Heart right ventricle (tissue), 16 donors: ENCODE measurements at regions not wholly inside any gene's neighbourhood (a gene's known extent, or its start where the extent isn't known, plus 50 kb on each side); places are given as distances from the start of the nearest gene placed in this dataset.

ENCODE experiments used
- ATAC-seq, 8 donors: fragments of 200-7000 bp; cut with Tn5 transposase; one replicate each; pipeline ENCODE4 v1.9.1; 2020; ENCODE audit warnings: mild to moderate bottlenecking in 8 of 8, moderate library complexity in 8 of 8, moderate number of reproducible peaks in 1 of 8
- DNase-seq, 2 donors: peaks; one replicate each; pipeline ENCODE4 v3.0.0-alpha.2; 2020
- H3K27ac ChIP-seq, 10 donors: fragments of 200-600 bp; sonication (generic) in 2 of 10; one replicate each; pipeline versions ENCODE4 v1.5.0 to v1.8.0; 2020 to 2022; ENCODE audit warnings: mild to moderate bottlenecking in 3 of 10
- H3K27me3 ChIP-seq, 7 donors: fragments of 200-600 bp; one replicate each; pipeline ENCODE4 v1.8.0; 2021 to 2022; ENCODE audit warnings: mild to moderate bottlenecking in 2 of 7
- H3K36me3 ChIP-seq, 9 donors: fragments of 200-600 bp; sonication (generic) in 1 of 9; one replicate each; pipeline versions ENCODE4 v1.5.0 to v1.8.0; 2020 to 2022; ENCODE audit warnings: mild to moderate bottlenecking in 2 of 9
- H3K4me1 ChIP-seq, 9 donors: fragments of 200-600 bp; sonication (generic) in 1 of 9; one replicate each; pipeline versions ENCODE4 v1.5.0 to v1.8.0; 2020 to 2022; ENCODE audit warnings: mild to moderate bottlenecking in 4 of 9
- H3K4me3 ChIP-seq, 10 donors: fragments of 200-600 bp; sonication (generic) in 2 of 10; one replicate each; pipeline versions ENCODE4 v1.5.0 to v1.8.0; 2020 to 2022; ENCODE audit warnings: mild to moderate bottlenecking in 7 of 10, moderate library complexity in 2 of 10
- H3K9me3 ChIP-seq, 11 donors: fragments of 200-600 bp in 10 of 11; sonication (generic) in 2 of 11; one replicate each; pipeline versions ENCODE4 v1.5.0 to v1.8.0; 2013 to 2022; ENCODE audit warnings: mild to moderate bottlenecking in 2 of 11, control low read depth in 1 of 11, moderate library complexity in 1 of 11
- CTCF ChIP-seq, 9 donors: fragments of 200-600 bp; sonication (generic) in 2 of 9; IDR thresholded peaks; one replicate each; pipeline versions ENCODE4 v1.5.0 to v1.8.0; 2021 to 2022; ENCODE audit warnings: antibody characterized with exemption in 9 of 9, mild to moderate bottlenecking in 5 of 9, moderate library complexity in 1 of 9
- WGBS, 2 donors: extraction: QIAGEN DNeasy Blood & Tissue Kit; methylation state at CpG; one replicate each; pipeline ENCODE4 v1.1.7; 2013; ENCODE audit warnings: inconsistent platforms in 1 of 2; 5-methylcytosine and 5-hydroxymethylcytosine counted together
- intact Hi-C, 10 donors: fragments of 100-400 bp; cut with DNase I; formaldehyde crosslinking; loops; one replicate each; pipeline versions ENCODE4 v1.11.1 to v1.14.2; 2022
- donor health status: Arrhythmogenic right ventricular cardiomyopathy.
- donor health status: ischemic (EF 13 %, LVEDD 7.1; RV severe dilation, severe dysfunction).
- donor health status: healthy with polysubstance abuse.
- donor health status: DM: no; HTN: yes; CAD: no.
- donor health status: DM: no; HTN: no; CAD: no.
- donor health status: ischemic (EF 25% LVEDD 6.9; RV normal size, moderate dysfunction).
- donor health status: ischemic (EF 25% LVEDD 5.7; RV mildly dilated, moderate dysfunction).
- donor health status: healthy.
- donor health status: DM: yes; HTN: yes; CAD: no.
- donor health status: Ischemic cardiomyopathy.
- donor health status: ischemic (EF 35%, LVEDD 5.7; RV mildly dilated, moderate dysfunction).
- donor health status: nonischemic (EF 11% LVEDD 7.7; RV severe dilation, severe dysfunction).
- donor health status: DM: yes; HTN: yes; CAD: no.
- donor health status: PGD.
- donor health status: ischemic (EF 29% LVEDD 5.4; RV normal size, mild dysfunction).
- donor health status: nonischemic (EF 23%, LVEDD 6.1; RV moderate dilation, normal function).

GRCh38 chr4:137454767-137455166 lies 77.5 kb downstream of the PCDH18 start:
- no peak for TF ChIP-seq CTCF (IDR thresholded peaks at IDR 0.05)
- H3K27me3 ChIP-seq: no peaks in the 10 kb centered on the region
- H3K36me3 ChIP-seq: no peaks in the 10 kb centered on the region
- intact Hi-C loops: no loop called here
- H3K4me3 ChIP-seq: no peak overlapping the region
- peaks cover 0 to 6% (median 0%) of the 10 kb centered on the region in 11 donors for H3K9me3 ChIP-seq
- no peaks in the 10 kb centered on the region for H3K4me1 ChIP-seq
- ATAC-seq (no peak), DNase-seq (no peak)
- no peak overlapping the region for H3K27ac ChIP-seq

- intact Hi-C loops: no loop called here
- Histone ChIP-seq H3K4me1 (no peaks in the 10 kb centered on the region), H3K36me3 (no peaks in the 10 kb centered on the region), H3K27ac (no peak overlapping the region), H3K9me3 (peaks cover 0 to 6% (median 0%) of the 10 kb centered on the region in 11 donors), H3K27me3 (no peaks in the 10 kb centered on the region), H3K4me3 (no peak overlapping the region)
- no peak for ATAC-seq
- 87 to 96% methylated on average over 1 of the region's 1 CpG for WGBS, 2 donors
- DNase-seq: no peak
- TF ChIP-seq CTCF (IDR thresholded peaks at IDR 0.05): no peak
Measured at GRCh38 chr4:137452799-137453198, 79.5 kb downstream of the PCDH18 start.

- DNase-seq (no peak), ATAC-seq (no peak)
- Histone ChIP-seq H3K27ac (no peak overlapping the region), H3K9me3 (peaks cover 0 to 6% (median 0%) of the 10 kb centered on the region in 11 donors), H3K4me1 (no peaks in the 10 kb centered on the region), H3K4me3 (no peak overlapping the region), H3K36me3 (no peaks in the 10 kb centered on the region), H3K27me3 (no peaks in the 10 kb centered on the region)
- intact Hi-C loops: no loop called here
- 54 to 61% methylated on average over 3 of the region's 3 CpGs for WGBS, 2 donors
- no peak for TF ChIP-seq CTCF (IDR thresholded peaks at IDR 0.05)
Measured at GRCh38 chr4:137451172-137451825, 81.0 kb downstream of the PCDH18 start.

GRCh38 chr4:137448402-137448801 lies 83.9 kb downstream of the PCDH18 start:
- Histone ChIP-seq H3K4me1 (no peaks in the 10 kb centered on the region), H3K4me3 (no peak overlapping the region), H3K36me3 (no peaks in the 10 kb centered on the region), H3K9me3 (peaks cover 0 to 6% (median 0%) of the 10 kb centered on the region in 11 donors), H3K27ac (no peak overlapping the region), H3K27me3 (no peaks in the 10 kb centered on the region)
- ATAC-seq (no peak), DNase-seq (no peak)
- 90 to 98% methylated on average over 1 of the region's 1 CpG for WGBS, 2 donors
- intact Hi-C loops: no loop called here
- TF ChIP-seq CTCF (IDR thresholded peaks at IDR 0.05): no peak
